HFF-Myc (cell line): ENCODE measurements at regions not wholly inside any gene's neighbourhood (a gene's known extent, or its start where the extent isn't known, plus 50 kb on each side); places are given as distances from the start of the nearest gene placed in this dataset.
A peak's percentile ranks its signal among the peaks of the same experiment; 100 is the strongest.

Experiments used
- DNase-seq: peaks from one replicate; pipeline ENCODE4 v3.0.0-alpha.2; 2011; ENCODE audit warnings: low read depth; ENCODE audit errors: extremely low read depth
- H3K4me3 ChIP-seq: replicated peaks from 2 replicates; pipeline ENCODE4 v1.5.1; 2011; ENCODE audit warnings: low read depth, mild to moderate bottlenecking, control low read depth, low read length
- CTCF ChIP-seq: IDR thresholded peaks from 2 replicates; pipeline ENCODE4 v1.5.1; 2012; ENCODE audit warnings: mild to moderate bottlenecking, low read depth, low read length, control low read depth; ENCODE audit errors: missing control alignments

GRCh38 chr18:11437046-11437445 lies 172.3 kb upstream of the SLC35G4 start:
- H3K4me3 ChIP-seq = no peak overlapping the region
- DNase-seq = no peak
- TF ChIP-seq CTCF = no peak

DNA sequence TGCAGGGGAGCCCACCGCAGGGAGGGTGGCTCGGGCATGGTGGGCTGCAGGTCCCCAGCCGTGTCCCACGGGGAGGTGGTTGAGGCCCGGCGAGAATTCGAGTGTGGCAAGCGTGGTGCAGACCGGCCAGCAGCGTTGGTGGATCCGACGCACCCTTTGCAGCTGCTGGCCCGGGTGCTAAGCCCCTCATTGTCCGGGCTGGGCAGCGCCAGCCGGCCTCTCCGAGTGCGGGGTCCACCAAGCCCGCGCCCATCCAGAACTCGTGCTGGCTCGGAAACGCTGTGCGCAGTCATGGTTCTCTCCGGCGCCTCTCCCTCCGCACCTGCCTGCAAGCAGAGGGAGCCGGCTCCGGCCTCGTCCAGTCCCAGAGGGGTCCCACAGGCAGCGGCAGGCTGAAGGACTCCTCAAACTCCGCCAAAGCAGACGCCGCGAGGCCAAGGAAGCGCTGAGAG lies 177.0 kb upstream of the SLC35G4 start:
- no peak for TF ChIP-seq CTCF
- DNase-seq = no peak
- H3K4me3 ChIP-seq = no peak overlapping the region

GRCh38 chr18:11429876-11430275 lies 179.5 kb upstream of the SLC35G4 start:
- H3K4me3 ChIP-seq = no peak overlapping the region
- no peak for DNase-seq
- TF ChIP-seq CTCF = no peak

DNA sequence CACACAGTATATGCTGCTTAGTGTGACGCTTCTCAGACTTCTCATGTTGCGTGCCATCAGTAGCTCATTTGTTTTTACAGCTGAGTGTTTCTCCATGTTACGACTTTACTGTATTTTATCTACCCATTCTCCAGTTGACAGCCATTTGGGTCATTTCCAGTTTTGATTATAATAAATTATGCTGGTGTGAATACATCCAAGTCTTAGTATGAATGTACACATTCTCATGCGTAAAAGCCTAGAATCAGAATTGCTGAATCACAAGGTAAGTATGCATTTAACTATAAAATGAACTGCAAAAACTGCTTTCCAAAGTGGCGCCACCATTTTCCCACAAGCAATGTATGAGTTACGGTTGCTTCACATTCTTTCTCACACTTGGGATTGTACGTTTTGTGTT lies 184.2 kb upstream of the SLC35G4 start:
- DNase-seq = no peak
- no peak for TF ChIP-seq CTCF
- no peak overlapping the region for H3K4me3 ChIP-seq

DNA sequence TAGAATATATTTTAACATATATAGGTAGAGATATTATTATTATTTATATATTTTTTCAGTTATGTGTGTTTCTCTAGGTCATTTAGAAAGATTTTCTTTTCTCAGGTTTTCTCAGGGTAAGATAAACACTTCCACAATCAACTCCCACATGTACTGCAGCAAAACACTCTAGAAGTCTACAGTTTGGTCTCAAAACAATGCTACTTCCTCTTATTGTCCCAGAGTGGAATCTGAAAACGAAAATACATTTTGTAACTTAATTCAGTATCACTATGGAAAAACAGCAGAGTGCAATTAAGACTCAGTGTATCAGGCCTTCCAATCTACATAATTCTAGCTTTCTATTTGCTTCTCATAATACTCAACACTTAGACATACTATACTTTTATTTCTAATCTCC lies 190.1 kb upstream of the SLC35G4 start:
- no peak for DNase-seq
- TF ChIP-seq CTCF = no peak

GRCh38 chr18:11412811-11413210 lies 196.6 kb upstream of the SLC35G4 start:
- H3K4me3 ChIP-seq = no peak overlapping the region
- TF ChIP-seq CTCF = no peak
- DNase-seq = peak; percentile 60

More for the DNA sequence above, 190.1 kb upstream of the SLC35G4 start:
- no peak overlapping the region for H3K4me3 ChIP-seq

DNA sequence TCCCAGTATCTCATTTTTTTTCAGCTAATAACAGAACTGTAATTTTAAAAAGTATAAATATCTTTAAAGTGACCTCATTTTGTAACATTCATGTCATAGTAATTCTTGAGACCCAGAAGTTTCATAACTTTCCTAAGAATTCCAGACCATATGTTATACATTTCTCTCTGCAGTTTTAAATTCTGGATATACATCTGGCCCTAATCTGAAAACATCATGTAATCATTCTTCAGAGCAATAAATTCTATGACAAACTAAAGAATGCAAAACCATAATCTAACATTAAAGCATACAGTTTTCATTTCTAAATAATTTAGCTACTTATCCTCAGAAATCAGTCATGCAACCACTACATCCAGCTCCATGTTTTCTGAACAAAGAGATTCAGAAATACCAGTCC lies 198.3 kb upstream of the SLC35G4 start:
- H3K4me3 ChIP-seq = no peak overlapping the region
- peak; percentile 58 for DNase-seq
- no peak for TF ChIP-seq CTCF
